ENCODE measurements at regions not wholly inside any gene's neighbourhood (a gene's known extent, or its start where the extent isn't known, plus 50 kb on each side); places are given as distances from the start of the nearest gene placed in this dataset.
"Not testable (repeated sequence)": the region's sequence is repeated elsewhere in the genome, so short reads cannot be mapped to it uniquely, and the experiment has no call there.

- TF ChIP-seq CTCF (IDR thresholded peaks at IDR 0.05) (no peak), ZFX (IDR thresholded peaks at IDR 0.05; ENCODE audit: borderline replicate concordance) (no peak)
- no peak overlapping the region for H3K27ac ChIP-seq
These were observed 282.8 kb upstream of the PROK2 start for GRCh38 chr3:72067721-72068120.

- H3K27ac ChIP-seq, result no peak overlapping the region
- no peak for TF ChIP-seq ZFX (IDR thresholded peaks at IDR 0.05; ENCODE audit: borderline replicate concordance)
- no peak for TF ChIP-seq CTCF (IDR thresholded peaks at IDR 0.05)
These were observed 281.1 kb upstream of the PROK2 start for GRCh38 chr3:72065872-72066641.

- no peak overlapping the region for H3K27ac ChIP-seq
- no peak for TF ChIP-seq ZFX (IDR thresholded peaks at IDR 0.05; ENCODE audit: borderline replicate concordance)
- no peak for TF ChIP-seq CTCF (IDR thresholded peaks at IDR 0.05)
These were observed 280.3 kb upstream of the PROK2 start for GRCh38 chr3:72065236-72065635.

- not testable (repeated sequence) for H3K27ac ChIP-seq
These were observed 279.8 kb upstream of the PROK2 start for GRCh38 chr3:72064727-72065126.

GRCh38 chr3:72062017-72062416 lies 277.1 kb upstream of the PROK2 start:
- no peak for TF ChIP-seq ZFX (IDR thresholded peaks at IDR 0.05; ENCODE audit: borderline replicate concordance)
- TF ChIP-seq CTCF (IDR thresholded peaks at IDR 0.05), result no peak
- no peak overlapping the region for H3K27ac ChIP-seq

- TF ChIP-seq ZFX (IDR thresholded peaks at IDR 0.05; ENCODE audit: borderline replicate concordance), result no peak
- TF ChIP-seq CTCF (IDR thresholded peaks at IDR 0.05), result no peak
- no peak overlapping the region for H3K27ac ChIP-seq
These were observed 275.6 kb upstream of the PROK2 start for GRCh38 chr3:72060447-72061034.

- no peak overlapping the region for H3K27ac ChIP-seq
- TF ChIP-seq CTCF (IDR thresholded peaks at IDR 0.05) (no peak), ZFX (IDR thresholded peaks at IDR 0.05; ENCODE audit: borderline replicate concordance) (no peak)
These were observed 273.6 kb upstream of the PROK2 start for GRCh38 chr3:72058493-72059081.
